ENCODE measurements at regions not wholly inside any gene's neighbourhood (a gene's known extent, or its start where the extent isn't known, plus 50 kb on each side); places are given as distances from the start of the nearest gene placed in this dataset.

DNA sequence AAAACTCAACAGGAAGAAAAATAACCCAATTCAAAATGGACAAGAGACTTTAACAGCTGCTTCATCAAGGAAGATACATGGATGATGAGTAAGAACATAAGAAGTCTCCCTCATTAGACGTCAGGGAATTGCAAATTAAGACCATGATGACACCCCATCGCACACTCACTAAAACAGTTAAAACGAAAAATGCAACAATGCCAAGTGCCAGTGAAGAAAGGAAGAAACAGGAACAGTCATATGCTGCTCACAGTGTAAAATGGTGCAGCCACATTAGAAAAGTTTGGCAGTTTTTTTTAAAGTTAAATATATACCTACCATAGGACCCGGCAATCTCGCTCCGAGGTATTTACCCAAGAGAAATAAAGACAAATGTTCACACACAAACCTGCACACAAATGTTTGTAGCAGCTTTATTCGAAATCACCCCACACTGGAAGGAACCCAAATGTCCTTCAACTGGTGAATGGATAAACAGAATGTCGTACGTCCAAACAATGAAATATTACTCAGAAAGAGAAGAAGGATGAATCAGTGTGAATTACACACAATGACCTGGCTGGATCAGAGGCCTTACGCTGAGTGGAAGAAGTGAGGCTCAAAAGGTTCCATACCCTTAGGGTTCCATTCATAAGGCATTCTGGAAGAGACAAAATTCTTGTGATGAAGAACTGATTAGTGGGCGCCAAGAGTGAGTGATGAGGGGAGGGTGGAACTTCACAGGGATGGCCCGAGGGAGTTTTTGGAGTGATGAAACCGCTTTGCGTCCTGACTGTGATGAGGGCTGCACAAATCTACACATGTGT lies 110.3 kb downstream of the C16orf95 start:
- H3K27ac Mint-ChIP-seq = no peak overlapping the region
- CTCF ChIA-PET = interaction anchor here (0.7 to 1.1 kb wide), 3 partner anchors 28 to 72 kb away, joined by 3 to 5 read pairs (median 3); no protein-coding TSS in a partner anchor

DNA sequence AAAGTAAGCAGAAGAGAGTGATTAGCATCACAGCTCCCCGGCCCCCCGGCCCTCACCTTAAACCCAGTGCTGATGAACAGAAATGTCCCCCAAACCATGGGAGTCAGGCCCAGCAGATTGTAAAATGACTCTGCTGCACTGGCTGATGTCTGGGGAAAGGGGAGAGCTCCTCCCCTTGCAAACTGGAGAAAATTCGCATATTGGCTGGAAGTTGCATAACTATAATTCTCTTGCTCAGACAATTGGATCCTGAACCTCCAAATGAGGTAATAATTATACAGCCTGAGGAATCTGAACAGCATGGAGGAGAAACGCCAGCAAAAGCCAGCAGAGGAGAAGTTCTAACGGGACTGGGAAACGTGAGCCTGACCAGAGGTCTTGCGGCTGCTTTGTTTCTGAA lies 109.7 kb downstream of the C16orf95 start:
- DNase-seq (ENCODE audit: low spot score) (no peak), ATAC-seq (no peak)
- Mint-ChIP-seq H3K36me3 (no peaks in the 10 kb centered on the region), H3K27ac (no peak overlapping the region), H3K4me1 (peaks cover 12% of the 10 kb centered on the region), H3K9me3 (no peaks in the 10 kb centered on the region), H3K27me3 (ENCODE audit: low read depth) (no peaks in the 10 kb centered on the region; the same call in 1 of the 2 replicates), H3K4me3 (no peak overlapping the region)
- ChIA-PET CTCF (interaction anchor here (0.7 to 1.0 kb wide), 2 partner anchors 27 to 72 kb away, joined by 3 to 5 read pairs; no protein-coding TSS in a partner anchor), POLR2A (no interaction called here)
- no peak for TF ChIP-seq RELA (CRISPR knock-in tag; IDR thresholded peaks at IDR 0.05; ENCODE audit: borderline replicate concordance)
- no peak for TF ChIP-seq GRHL2 (CRISPR knock-in tag; IDR thresholded peaks at IDR 0.05; ENCODE audit: insufficient replicate concordance, severe bottlenecking)
- TF ChIP-seq, protein P1, sequence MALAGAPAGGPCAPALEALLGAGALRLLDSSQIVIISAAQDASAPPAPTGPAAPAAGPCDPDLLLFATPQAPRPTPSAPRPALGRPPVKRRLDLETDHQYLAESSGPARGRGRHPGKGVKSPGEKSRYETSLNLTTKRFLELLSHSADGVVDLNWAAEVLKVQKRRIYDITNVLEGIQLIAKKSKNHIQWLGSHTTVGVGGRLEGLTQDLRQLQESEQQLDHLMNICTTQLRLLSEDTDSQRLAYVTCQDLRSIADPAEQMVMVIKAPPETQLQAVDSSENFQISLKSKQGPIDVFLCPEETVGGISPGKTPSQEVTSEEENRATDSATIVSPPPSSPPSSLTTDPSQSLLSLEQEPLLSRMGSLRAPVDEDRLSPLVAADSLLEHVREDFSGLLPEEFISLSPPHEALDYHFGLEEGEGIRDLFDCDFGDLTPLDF (CRISPR knock-in tag; IDR thresholded peaks at IDR 0.05) = no peak
- TF ChIP-seq FOXJ3 (CRISPR knock-in tag; IDR thresholded peaks at IDR 0.05; ENCODE audit: borderline replicate concordance) = no peak
- TF ChIP-seq, protein P2, sequence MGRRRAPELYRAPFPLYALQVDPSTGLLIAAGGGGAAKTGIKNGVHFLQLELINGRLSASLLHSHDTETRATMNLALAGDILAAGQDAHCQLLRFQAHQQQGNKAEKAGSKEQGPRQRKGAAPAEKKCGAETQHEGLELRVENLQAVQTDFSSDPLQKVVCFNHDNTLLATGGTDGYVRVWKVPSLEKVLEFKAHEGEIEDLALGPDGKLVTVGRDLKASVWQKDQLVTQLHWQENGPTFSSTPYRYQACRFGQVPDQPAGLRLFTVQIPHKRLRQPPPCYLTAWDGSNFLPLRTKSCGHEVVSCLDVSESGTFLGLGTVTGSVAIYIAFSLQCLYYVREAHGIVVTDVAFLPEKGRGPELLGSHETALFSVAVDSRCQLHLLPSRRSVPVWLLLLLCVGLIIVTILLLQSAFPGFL (CRISPR knock-in tag; IDR thresholded peaks at IDR 0.05; ENCODE audit: borderline replicate concordance) = no peak
- TF ChIP-seq ZNF423 (CRISPR knock-in tag; IDR thresholded peaks at IDR 0.05) = no peak
- TF ChIP-seq, protein P3, sequence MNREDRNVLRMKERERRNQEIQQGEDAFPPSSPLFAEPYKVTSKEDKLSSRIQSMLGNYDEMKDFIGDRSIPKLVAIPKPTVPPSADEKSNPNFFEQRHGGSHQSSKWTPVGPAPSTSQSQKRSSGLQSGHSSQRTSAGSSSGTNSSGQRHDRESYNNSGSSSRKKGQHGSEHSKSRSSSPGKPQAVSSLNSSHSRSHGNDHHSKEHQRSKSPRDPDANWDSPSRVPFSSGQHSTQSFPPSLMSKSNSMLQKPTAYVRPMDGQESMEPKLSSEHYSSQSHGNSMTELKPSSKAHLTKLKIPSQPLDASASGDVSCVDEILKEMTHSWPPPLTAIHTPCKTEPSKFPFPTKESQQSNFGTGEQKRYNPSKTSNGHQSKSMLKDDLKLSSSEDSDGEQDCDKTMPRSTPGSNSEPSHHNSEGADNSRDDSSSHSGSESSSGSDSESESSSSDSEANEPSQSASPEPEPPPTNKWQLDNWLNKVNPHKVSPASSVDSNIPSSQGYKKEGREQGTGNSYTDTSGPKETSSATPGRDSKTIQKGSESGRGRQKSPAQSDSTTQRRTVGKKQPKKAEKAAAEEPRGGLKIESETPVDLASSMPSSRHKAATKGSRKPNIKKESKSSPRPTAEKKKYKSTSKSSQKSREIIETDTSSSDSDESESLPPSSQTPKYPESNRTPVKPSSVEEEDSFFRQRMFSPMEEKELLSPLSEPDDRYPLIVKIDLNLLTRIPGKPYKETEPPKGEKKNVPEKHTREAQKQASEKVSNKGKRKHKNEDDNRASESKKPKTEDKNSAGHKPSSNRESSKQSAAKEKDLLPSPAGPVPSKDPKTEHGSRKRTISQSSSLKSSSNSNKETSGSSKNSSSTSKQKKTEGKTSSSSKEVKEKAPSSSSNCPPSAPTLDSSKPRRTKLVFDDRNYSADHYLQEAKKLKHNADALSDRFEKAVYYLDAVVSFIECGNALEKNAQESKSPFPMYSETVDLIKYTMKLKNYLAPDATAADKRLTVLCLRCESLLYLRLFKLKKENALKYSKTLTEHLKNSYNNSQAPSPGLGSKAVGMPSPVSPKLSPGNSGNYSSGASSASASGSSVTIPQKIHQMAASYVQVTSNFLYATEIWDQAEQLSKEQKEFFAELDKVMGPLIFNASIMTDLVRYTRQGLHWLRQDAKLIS (CRISPR knock-in tag; IDR thresholded peaks at IDR 0.05; ENCODE audit: borderline replicate concordance) = no peak

More for the DNA sequence above, 110.3 kb downstream of the C16orf95 start:
- no peak for ATAC-seq
- TF ChIP-seq, protein P1 (CRISPR knock-in tag; IDR thresholded peaks at IDR 0.05) = no peak
- TF ChIP-seq, protein P4, sequence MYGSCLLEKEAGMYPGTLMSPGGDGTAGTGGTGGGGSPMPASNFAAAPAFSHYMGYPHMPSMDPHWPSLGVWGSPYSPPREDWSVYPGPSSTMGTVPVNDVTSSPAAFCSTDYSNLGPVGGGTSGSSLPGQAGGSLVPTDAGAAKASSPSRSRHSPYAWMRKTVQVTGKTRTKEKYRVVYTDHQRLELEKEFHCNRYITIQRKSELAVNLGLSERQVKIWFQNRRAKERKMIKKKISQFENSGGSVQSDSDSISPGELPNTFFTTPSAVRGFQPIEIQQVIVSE (CRISPR knock-in tag; IDR thresholded peaks at IDR 0.05; ENCODE audit: borderline replicate concordance) = no peak
- TF ChIP-seq, protein P5, sequence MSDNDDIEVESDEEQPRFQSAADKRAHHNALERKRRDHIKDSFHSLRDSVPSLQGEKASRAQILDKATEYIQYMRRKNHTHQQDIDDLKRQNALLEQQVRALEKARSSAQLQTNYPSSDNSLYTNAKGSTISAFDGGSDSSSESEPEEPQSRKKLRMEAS (CRISPR knock-in tag; IDR thresholded peaks at IDR 0.05) = no peak
- TF ChIP-seq IRF2 (CRISPR knock-in tag; IDR thresholded peaks at IDR 0.05; ENCODE audit: borderline replicate concordance, low read depth) (no peak), ZNF423 (CRISPR knock-in tag; IDR thresholded peaks at IDR 0.05) (no peak), ZNF671 (CRISPR knock-in tag; IDR thresholded peaks at IDR 0.05) (no peak), CREM (CRISPR knock-in tag; IDR thresholded peaks at IDR 0.05) (no peak), ZNF416 (CRISPR knock-in tag; IDR thresholded peaks at IDR 0.05) (no peak), MYBL2 (CRISPR knock-in tag; IDR thresholded peaks at IDR 0.05) (no peak), NR2C2 (CRISPR knock-in tag; IDR thresholded peaks at IDR 0.05) (no peak), ZNF263 (CRISPR knock-in tag; IDR thresholded peaks at IDR 0.05; ENCODE audit: low read depth) (no peak), ZNF317 (CRISPR knock-in tag; IDR thresholded peaks at IDR 0.05; ENCODE audit: borderline replicate concordance, low read depth) (no peak), RELA (CRISPR knock-in tag; IDR thresholded peaks at IDR 0.05; ENCODE audit: borderline replicate concordance) (no peak), ETV6 (CRISPR knock-in tag; IDR thresholded peaks at IDR 0.05) (no peak)
- TF ChIP-seq, protein P6, sequence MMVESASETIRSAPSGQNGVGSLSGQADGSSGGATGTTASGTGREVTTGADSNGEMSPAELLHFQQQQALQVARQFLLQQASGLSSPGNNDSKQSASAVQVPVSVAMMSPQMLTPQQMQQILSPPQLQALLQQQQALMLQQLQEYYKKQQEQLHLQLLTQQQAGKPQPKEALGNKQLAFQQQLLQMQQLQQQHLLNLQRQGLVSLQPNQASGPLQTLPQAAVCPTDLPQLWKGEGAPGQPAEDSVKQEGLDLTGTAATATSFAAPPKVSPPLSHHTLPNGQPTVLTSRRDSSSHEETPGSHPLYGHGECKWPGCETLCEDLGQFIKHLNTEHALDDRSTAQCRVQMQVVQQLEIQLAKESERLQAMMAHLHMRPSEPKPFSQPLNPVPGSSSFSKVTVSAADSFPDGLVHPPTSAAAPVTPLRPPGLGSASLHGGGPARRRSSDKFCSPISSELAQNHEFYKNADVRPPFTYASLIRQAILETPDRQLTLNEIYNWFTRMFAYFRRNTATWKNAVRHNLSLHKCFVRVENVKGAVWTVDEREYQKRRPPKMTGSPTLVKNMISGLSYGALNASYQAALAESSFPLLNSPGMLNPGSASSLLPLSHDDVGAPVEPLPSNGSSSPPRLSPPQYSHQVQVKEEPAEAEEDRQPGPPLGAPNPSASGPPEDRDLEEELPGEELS (CRISPR knock-in tag; IDR thresholded peaks at IDR 0.05) = no peak
- TF ChIP-seq, protein P7, sequence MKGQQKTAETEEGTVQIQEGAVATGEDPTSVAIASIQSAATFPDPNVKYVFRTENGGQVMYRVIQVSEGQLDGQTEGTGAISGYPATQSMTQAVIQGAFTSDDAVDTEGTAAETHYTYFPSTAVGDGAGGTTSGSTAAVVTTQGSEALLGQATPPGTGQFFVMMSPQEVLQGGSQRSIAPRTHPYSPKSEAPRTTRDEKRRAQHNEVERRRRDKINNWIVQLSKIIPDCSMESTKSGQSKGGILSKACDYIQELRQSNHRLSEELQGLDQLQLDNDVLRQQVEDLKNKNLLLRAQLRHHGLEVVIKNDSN (CRISPR knock-in tag; IDR thresholded peaks at IDR 0.05) = no peak
- TF ChIP-seq, protein P8, sequence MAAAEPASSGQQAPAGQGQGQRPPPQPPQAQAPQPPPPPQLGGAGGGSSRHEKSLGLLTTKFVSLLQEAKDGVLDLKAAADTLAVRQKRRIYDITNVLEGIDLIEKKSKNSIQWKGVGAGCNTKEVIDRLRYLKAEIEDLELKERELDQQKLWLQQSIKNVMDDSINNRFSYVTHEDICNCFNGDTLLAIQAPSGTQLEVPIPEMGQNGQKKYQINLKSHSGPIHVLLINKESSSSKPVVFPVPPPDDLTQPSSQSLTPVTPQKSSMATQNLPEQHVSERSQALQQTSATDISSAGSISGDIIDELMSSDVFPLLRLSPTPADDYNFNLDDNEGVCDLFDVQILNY (CRISPR knock-in tag; IDR thresholded peaks at IDR 0.05) = no peak
- DNase-seq (ENCODE audit: low spot score) = no peak
- Mint-ChIP-seq H3K4me3 (no peak overlapping the region), H3K27me3 (ENCODE audit: low read depth) (no peaks in the 10 kb centered on the region; the same call in 1 of the 2 replicates), H3K36me3 (no peaks in the 10 kb centered on the region), H3K4me1 (peaks cover 12% of the 10 kb centered on the region), H3K9me3 (peaks cover 2% of the 10 kb centered on the region; the same call in 1 of the 2 replicates)
- POLR2A ChIA-PET = no interaction called here
